ENCODE measurements at regions not wholly inside any gene's neighbourhood (a gene's known extent, or its start where the extent isn't known, plus 50 kb on each side); places are given as distances from the start of the nearest gene placed in this dataset.

- TF ChIP-seq, protein P1, sequence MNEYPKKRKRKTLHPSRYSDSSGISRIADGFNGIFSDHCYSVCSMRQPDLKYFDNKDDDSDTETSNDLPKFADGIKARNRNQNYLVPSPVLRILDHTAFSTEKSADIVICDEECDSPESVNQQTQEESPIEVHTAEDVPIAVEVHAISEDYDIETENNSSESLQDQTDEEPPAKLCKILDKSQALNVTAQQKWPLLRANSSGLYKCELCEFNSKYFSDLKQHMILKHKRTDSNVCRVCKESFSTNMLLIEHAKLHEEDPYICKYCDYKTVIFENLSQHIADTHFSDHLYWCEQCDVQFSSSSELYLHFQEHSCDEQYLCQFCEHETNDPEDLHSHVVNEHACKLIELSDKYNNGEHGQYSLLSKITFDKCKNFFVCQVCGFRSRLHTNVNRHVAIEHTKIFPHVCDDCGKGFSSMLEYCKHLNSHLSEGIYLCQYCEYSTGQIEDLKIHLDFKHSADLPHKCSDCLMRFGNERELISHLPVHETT (CRISPR knock-in tag; conservative IDR thresholded peaks at IDR 0.05), result no peak
- TF ChIP-seq HMG20A (CRISPR knock-in tag; IDR thresholded peaks at IDR 0.05; ENCODE audit: borderline replicate concordance), result peak; percentile 80; the same call in 1 of the 2 replicates
- TF ChIP-seq CENPT (CRISPR knock-in tag; IDR thresholded peaks at IDR 0.05; ENCODE audit: low read depth), result no peak
- TF ChIP-seq, protein P2, sequence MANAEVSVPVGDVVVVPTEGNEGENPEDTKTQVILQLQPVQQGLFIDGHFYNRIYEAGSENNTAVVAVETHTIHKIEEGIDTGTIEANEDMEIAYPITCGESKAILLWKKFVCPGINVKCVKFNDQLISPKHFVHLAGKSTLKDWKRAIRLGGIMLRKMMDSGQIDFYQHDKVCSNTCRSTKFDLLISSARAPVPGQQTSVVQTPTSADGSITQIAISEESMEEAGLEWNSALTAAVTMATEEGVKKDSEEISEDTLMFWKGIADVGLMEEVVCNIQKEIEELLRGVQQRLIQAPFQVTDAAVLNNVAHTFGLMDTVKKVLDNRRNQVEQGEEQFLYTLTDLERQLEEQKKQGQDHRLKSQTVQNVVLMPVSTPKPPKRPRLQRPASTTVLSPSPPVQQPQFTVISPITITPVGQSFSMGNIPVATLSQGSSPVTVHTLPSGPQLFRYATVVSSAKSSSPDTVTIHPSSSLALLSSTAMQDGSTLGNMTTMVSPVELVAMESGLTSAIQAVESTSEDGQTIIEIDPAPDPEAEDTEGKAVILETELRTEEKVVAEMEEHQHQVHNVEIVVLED (CRISPR knock-in tag; IDR thresholded peaks at IDR 0.05; ENCODE audit: borderline replicate concordance), result no peak
- TF ChIP-seq SMAD9 (CRISPR knock-in tag; IDR thresholded peaks at IDR 0.05), result no peak
- no peak for TF ChIP-seq MTA3 (CRISPR knock-in tag; IDR thresholded peaks at IDR 0.05)
- TF ChIP-seq MEF2D (CRISPR knock-in tag; IDR thresholded peaks at IDR 0.05), result no peak
- TF ChIP-seq ZNF761 (CRISPR knock-in tag; conservative IDR thresholded peaks at IDR 0.05), result no peak
- no peak for TF ChIP-seq MYNN (CRISPR knock-in tag; IDR thresholded peaks at IDR 0.05; ENCODE audit: low read depth)
- TF ChIP-seq ARID5B (CRISPR knock-in tag; IDR thresholded peaks at IDR 0.05), result peak; percentile 90
- TF ChIP-seq ZNF589 (CRISPR knock-in tag; conservative IDR thresholded peaks at IDR 0.05), result no peak
- no peak for TF ChIP-seq TERF1 (CRISPR knock-in tag; IDR thresholded peaks at IDR 0.05)
- TF ChIP-seq NFKB2 (CRISPR knock-in tag; IDR thresholded peaks at IDR 0.05; ENCODE audit: borderline replicate concordance), result no peak
- TF ChIP-seq PAWR (CRISPR knock-in tag; IDR thresholded peaks at IDR 0.05; ENCODE audit: borderline replicate concordance), result no peak
- no peak for TF ChIP-seq MIER2 (CRISPR knock-in tag; IDR thresholded peaks at IDR 0.05)
- TF ChIP-seq EHMT2 (IDR thresholded peaks at IDR 0.05; ENCODE audit: borderline replicate concordance, low read depth, low read length), result no peak; the same call in 1 of the 2 replicates
Measured at GRCh38 chr4:74659576-74660411, 134.5 kb downstream of the BTC start (continued).
